ENCODE measurements at regions not wholly inside any gene's neighbourhood (a gene's known extent, or its start where the extent isn't known, plus 50 kb on each side); places are given as distances from the start of the nearest gene placed in this dataset.

- Histone ChIP-seq H3K4me3 (ENCODE audit: insufficient read depth, low read depth, low read length) (no peak overlapping the region), H3K56ac (ENCODE audit: extremely low read depth, insufficient read depth, low read length) (no peak overlapping the region), H3K36me3 (ENCODE audit: control insufficient read depth, insufficient read depth, low read length) (no peaks in the 10 kb centered on the region), H2BK5ac (ENCODE audit: low read depth, low read length, poor library complexity, severe bottlenecking) (no peak overlapping the region), H3K9ac (ENCODE audit: low read depth, low read length) (no peak overlapping the region), H4K20me1 (ENCODE audit: insufficient read depth, low read length) (no peaks in the 10 kb centered on the region), H3K27me3 (ENCODE audit: control insufficient read depth, insufficient read depth, low read length) (no peaks in the 10 kb centered on the region), H3K4ac (ENCODE audit: low read depth, low read length) (no peak overlapping the region), H2BK15ac (ENCODE audit: low read depth, low read length) (no peak overlapping the region), H2BK20ac (ENCODE audit: low read depth, low read length) (no peak overlapping the region), H4K8ac (ENCODE audit: low read depth in 2 of 2, low read length in 2 of 2) (no peak overlapping the region), H3K18ac (ENCODE audit: low read depth, low read length) (no peak overlapping the region), H3K4me1 (ENCODE audit: control insufficient read depth, insufficient read depth, low read length) (peaks cover 2% of the 10 kb centered on the region; the same call in 1 of the 2 replicates), H3K79me1 (ENCODE audit: low read depth in 1 of 2, low read length in 2 of 2) (no peaks in the 10 kb centered on the region), H3K9me1 (ENCODE audit: insufficient read depth, low read length) (no peaks in the 10 kb centered on the region), H2AFZ (replicated peaks; ENCODE audit: low read length, poor library complexity) (no peak overlapping the region), H3K14ac (replicated peaks; ENCODE audit: low read depth, low read length) (no peak overlapping the region), H3K4me2 (ENCODE audit: low read depth, low read length) (no peak overlapping the region), H3K23ac (ENCODE audit: low read depth, low read length) (no peak overlapping the region), H2AK5ac (ENCODE audit: low read depth, low read length) (no peak overlapping the region), H3K9me3 (ENCODE audit: control insufficient read depth, insufficient read depth, low read length) (peaks cover 8% of the 10 kb centered on the region; the same call in 1 of the 2 replicates), H4K91ac (ENCODE audit: insufficient read depth, low read depth, low read length) (no peak overlapping the region), H4K5ac (ENCODE audit: low read depth, low read length) (no peak overlapping the region), H2BK120ac (ENCODE audit: low read depth, low read length) (no peak overlapping the region), H2AK9ac (replicated peaks; ENCODE audit: low read depth, low read length, poor library complexity) (no peak overlapping the region), H3K27ac (ENCODE audit: insufficient read depth, low read length) (no peak overlapping the region)
- CTCF ChIA-PET = interaction anchor here (0.9 to 1.0 kb wide), 3 partner anchors 9 to 629 kb away, joined by 3 read pairs; no protein-coding TSS in a partner anchor
- in situ Hi-C loops (cut with MboI; ENCODE audit: low sequenced_read_pairs) = no loop called here
- intact Hi-C loops (cut with micrococcal nuclease) = no loop called here
- TF ChIP-seq CHD1 (IDR thresholded peaks at IDR 0.05; ENCODE audit: low read depth, low read length) (no peak), RFX5 (IDR thresholded peaks at IDR 0.05; ENCODE audit: low read depth, low read length) (no peak), USF2 (IDR thresholded peaks at IDR 0.05; ENCODE audit: low read depth, low read length) (no peak)
- DNase-seq (peak; percentile 36), ATAC-seq (ENCODE audit: low read depth) (peak; percentile 73)
- no TSS peak for BruUV-seq (replicated peaks)
- POLR2A ChIA-PET (ENCODE audit: unreplicated experiment) = no interaction called here
- dilution Hi-C loops (cut with HindIII; ENCODE audit: low sequenced_read_pairs, unreplicated experiment) = no loop called here
Measured at GRCh38 chr1:215290018-215290417, 207.5 kb downstream of the KCNK2 start.

Data from IMR-90 (cell line).